ENCODE measurements at regions not wholly inside any gene's neighbourhood (a gene's known extent, or its start where the extent isn't known, plus 50 kb on each side); places are given as distances from the start of the nearest gene placed in this dataset.

DNA sequence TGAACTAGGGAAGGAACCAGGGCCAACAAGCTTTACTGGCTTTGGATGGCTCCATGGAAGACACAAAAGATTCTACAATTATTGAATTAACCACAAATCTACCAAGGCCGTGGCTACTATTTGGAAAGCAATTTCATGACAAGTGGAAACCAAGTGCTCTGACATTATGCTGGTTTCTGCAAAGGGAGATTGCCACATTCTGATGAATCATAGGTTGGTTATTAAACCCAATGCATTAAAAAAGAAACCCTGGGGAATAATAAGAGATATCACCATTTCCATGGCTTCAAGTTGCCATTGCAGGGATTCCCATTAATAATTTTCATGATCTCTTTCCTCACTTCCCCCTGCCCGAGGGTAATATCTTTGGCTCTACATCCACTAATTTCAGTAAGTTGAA, 359.2 kb upstream of the NCAM2 start:
- Histone ChIP-seq H2AFZ (ENCODE audit: low read depth, low read length, poor library complexity, severe bottlenecking) (no peak overlapping the region), H3K4me1 (ENCODE audit: control insufficient read depth in 1 of 2, insufficient read depth in 2 of 2, low read length in 2 of 2) (no peaks in the 10 kb centered on the region), H3K27me3 (ENCODE audit: insufficient read depth, low read length) (no peaks in the 10 kb centered on the region), H3K4me3 (replicated peaks in 1 of 2; ENCODE audit: low read depth in 1 of 2, low read length in 2 of 2) (no peak overlapping the region), H4K20me1 (ENCODE audit: insufficient read depth) (no peaks in the 10 kb centered on the region), H3K27ac (ENCODE audit: low read depth, low read length) (no peak overlapping the region), H3K9me2 (ENCODE audit: insufficient read depth) (no peaks in the 10 kb centered on the region), H3K9me3 (ENCODE audit: control insufficient read depth in 1 of 2, insufficient read depth in 1 of 2, low read depth in 1 of 2, low read length in 2 of 2) (peaks cover 0 to 21% of the 10 kb centered on the region in 2 experiments; a peak in 2 of 4 replicates), H3K79me2 (ENCODE audit: insufficient read depth, low read length) (no peaks in the 10 kb centered on the region), H3K36me3 (ENCODE audit: control insufficient read depth in 1 of 2, insufficient read depth in 2 of 2, low read length in 2 of 2) (no peaks in the 10 kb centered on the region), H3K4me2 (ENCODE audit: low read length) (no peak overlapping the region), H3K9ac (ENCODE audit: low read length) (no peak overlapping the region)
- intact Hi-C loops (cut with micrococcal nuclease), result no loop called here
- ChIA-PET CTCF (no interaction called here), POLR2A (no interaction called here), RAD21 (ENCODE audit: low non-redundant PET in 1 of 2, low total read pairs in 2 of 2, uncharacterized antibody in 2 of 2, unreplicated experiment in 2 of 2) (no interaction called here)
- no peak for ATAC-seq
- TF ChIP-seq ATF3 (IDR thresholded peaks at IDR 0.05), result no peak
- TF ChIP-seq, protein P1, sequence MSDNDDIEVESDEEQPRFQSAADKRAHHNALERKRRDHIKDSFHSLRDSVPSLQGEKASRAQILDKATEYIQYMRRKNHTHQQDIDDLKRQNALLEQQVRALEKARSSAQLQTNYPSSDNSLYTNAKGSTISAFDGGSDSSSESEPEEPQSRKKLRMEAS (IDR thresholded peaks at IDR 0.05), result no peak
- no peak for TF ChIP-seq SIN3A (IDR thresholded peaks at IDR 0.05; ENCODE audit: low read depth)
- TF ChIP-seq EZH2 (IDR thresholded peaks at IDR 0.05), result no peak
- TF ChIP-seq JUND (IDR thresholded peaks at IDR 0.05), result no peak
- no peak for TF ChIP-seq YY1 (IDR thresholded peaks at IDR 0.05; ENCODE audit: extremely low read depth, insufficient replicate concordance, low read depth, low read length)
- no peak for TF ChIP-seq ZFX (IDR thresholded peaks at IDR 0.05)
- TF ChIP-seq SP1 (IDR thresholded peaks at IDR 0.05; ENCODE audit: low read depth), result no peak
- no peak for TF ChIP-seq ELF1 (IDR thresholded peaks at IDR 0.05; ENCODE audit: borderline replicate concordance, low read depth)
- TF ChIP-seq, protein P2, sequence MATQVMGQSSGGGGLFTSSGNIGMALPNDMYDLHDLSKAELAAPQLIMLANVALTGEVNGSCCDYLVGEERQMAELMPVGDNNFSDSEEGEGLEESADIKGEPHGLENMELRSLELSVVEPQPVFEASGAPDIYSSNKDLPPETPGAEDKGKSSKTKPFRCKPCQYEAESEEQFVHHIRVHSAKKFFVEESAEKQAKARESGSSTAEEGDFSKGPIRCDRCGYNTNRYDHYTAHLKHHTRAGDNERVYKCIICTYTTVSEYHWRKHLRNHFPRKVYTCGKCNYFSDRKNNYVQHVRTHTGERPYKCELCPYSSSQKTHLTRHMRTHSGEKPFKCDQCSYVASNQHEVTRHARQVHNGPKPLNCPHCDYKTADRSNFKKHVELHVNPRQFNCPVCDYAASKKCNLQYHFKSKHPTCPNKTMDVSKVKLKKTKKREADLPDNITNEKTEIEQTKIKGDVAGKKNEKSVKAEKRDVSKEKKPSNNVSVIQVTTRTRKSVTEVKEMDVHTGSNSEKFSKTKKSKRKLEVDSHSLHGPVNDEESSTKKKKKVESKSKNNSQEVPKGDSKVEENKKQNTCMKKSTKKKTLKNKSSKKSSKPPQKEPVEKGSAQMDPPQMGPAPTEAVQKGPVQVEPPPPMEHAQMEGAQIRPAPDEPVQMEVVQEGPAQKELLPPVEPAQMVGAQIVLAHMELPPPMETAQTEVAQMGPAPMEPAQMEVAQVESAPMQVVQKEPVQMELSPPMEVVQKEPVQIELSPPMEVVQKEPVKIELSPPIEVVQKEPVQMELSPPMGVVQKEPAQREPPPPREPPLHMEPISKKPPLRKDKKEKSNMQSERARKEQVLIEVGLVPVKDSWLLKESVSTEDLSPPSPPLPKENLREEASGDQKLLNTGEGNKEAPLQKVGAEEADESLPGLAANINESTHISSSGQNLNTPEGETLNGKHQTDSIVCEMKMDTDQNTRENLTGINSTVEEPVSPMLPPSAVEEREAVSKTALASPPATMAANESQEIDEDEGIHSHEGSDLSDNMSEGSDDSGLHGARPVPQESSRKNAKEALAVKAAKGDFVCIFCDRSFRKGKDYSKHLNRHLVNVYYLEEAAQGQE (IDR thresholded peaks at IDR 0.05; ENCODE audit: low read depth), result no peak
- no peak for TF ChIP-seq EGR1 (IDR thresholded peaks at IDR 0.05; ENCODE audit: low read depth)
- TF ChIP-seq POLR2A (IDR thresholded peaks at IDR 0.05; ENCODE audit: borderline replicate concordance, extremely low read depth, insufficient read depth, insufficient read length), result no peak
- TF ChIP-seq ZBTB33 (IDR thresholded peaks at IDR 0.05; ENCODE audit: extremely low read depth, insufficient replicate concordance, low read length), result no peak
- TF ChIP-seq ZNF274 (IDR thresholded peaks at IDR 0.05; ENCODE audit: low read depth, low read length), result no peak
- TF ChIP-seq CEBPB (IDR thresholded peaks at IDR 0.05; ENCODE audit: low read depth), result no peak
- no peak for TF ChIP-seq FOSL1 (IDR thresholded peaks at IDR 0.05; ENCODE audit: low read depth)
- no peak for TF ChIP-seq CBX3 (IDR thresholded peaks at IDR 0.05; ENCODE audit: low read depth)
- TF ChIP-seq RAD21 (IDR thresholded peaks at IDR 0.05; ENCODE audit: low read depth), result no peak
- no peak for TF ChIP-seq SRF (IDR thresholded peaks at IDR 0.05; ENCODE audit: low read depth)
- no peak for TF ChIP-seq POLR2AphosphoS5 (IDR thresholded peaks at IDR 0.05; ENCODE audit: low read depth, low read length)
- DNase-seq (ENCODE audit: low read depth, low spot score), result no peak
- BruUV-seq (replicated peaks), result no TSS peak

Measured in HCT116 (cell line).